ENCODE measurements at regions not wholly inside any gene's neighbourhood (a gene's known extent, or its start where the extent isn't known, plus 50 kb on each side); places are given as distances from the start of the nearest gene placed in this dataset.
A peak's percentile ranks its signal among the peaks of the same experiment; 100 is the strongest.
"Not testable (repeated sequence)": the region's sequence is repeated elsewhere in the genome, so short reads cannot be mapped to it uniquely, and the experiment has no call there.

GRCh38 chr3:144522456-144522855, 550.8 kb downstream of the DIPK2A start:
- no peak for DNase-seq (ENCODE audit: low read depth)

GRCh38 chr3:144523396-144523795, 551.8 kb downstream of the DIPK2A start:
- no peak for DNase-seq (ENCODE audit: low read depth)

GRCh38 chr3:144524531-144524930, 552.9 kb downstream of the DIPK2A start:
- no peak for DNase-seq (ENCODE audit: low read depth)

- DNase-seq (ENCODE audit: low read depth) = no peak
Measured at GRCh38 chr3:144529566-144529965, 557.9 kb downstream of the DIPK2A start.

- no peak for DNase-seq (ENCODE audit: low read depth)
Measured at GRCh38 chr3:144544871-144545270, 573.2 kb downstream of the DIPK2A start.

GRCh38 chr3:144546539-144546938, 574.9 kb downstream of the DIPK2A start:
- DNase-seq (ENCODE audit: low read depth) = no peak

- DNase-seq (ENCODE audit: low read depth) = no peak
Measured at GRCh38 chr3:144548346-144548745, 576.7 kb downstream of the DIPK2A start.

GRCh38 chr3:144549166-144549565, 577.5 kb downstream of the DIPK2A start:
- DNase-seq (ENCODE audit: low read depth) = no peak

GRCh38 chr3:144552346-144553057, 580.9 kb downstream of the DIPK2A start:
- no peak for DNase-seq (ENCODE audit: low read depth)

- DNase-seq (ENCODE audit: low read depth) = no peak
Measured at GRCh38 chr3:144553301-144553700, 581.7 kb downstream of the DIPK2A start.

- DNase-seq (ENCODE audit: low read depth) = no peak
Measured at GRCh38 chr3:144554889-144555288, 583.3 kb downstream of the DIPK2A start.

GRCh38 chr3:144556392-144556791, 584.8 kb downstream of the DIPK2A start:
- peak; percentile 16 for DNase-seq (ENCODE audit: low read depth)

- DNase-seq (ENCODE audit: low read depth) = no peak
Measured at GRCh38 chr3:144557515-144557914, 585.9 kb downstream of the DIPK2A start.

GRCh38 chr3:144564011-144564410, 592.4 kb downstream of the DIPK2A start:
- DNase-seq (ENCODE audit: low read depth) = no peak

GRCh38 chr3:144566320-144566719, 594.7 kb downstream of the DIPK2A start:
- no peak for DNase-seq (ENCODE audit: low read depth)

GRCh38 chr3:144569651-144570050, 598.0 kb downstream of the DIPK2A start:
- no peak for DNase-seq (ENCODE audit: low read depth)

- no peak for DNase-seq (ENCODE audit: low read depth)
Measured at GRCh38 chr3:144583871-144584270, 612.2 kb downstream of the DIPK2A start.

- DNase-seq (ENCODE audit: low read depth) = no peak
Measured at GRCh38 chr3:144585408-144585807, 613.8 kb downstream of the DIPK2A start.

- DNase-seq (ENCODE audit: low read depth) = no peak
Measured at GRCh38 chr3:144585953-144586352, 614.3 kb downstream of the DIPK2A start.

GRCh38 chr3:144586382-144586781, 614.8 kb downstream of the DIPK2A start:
- DNase-seq (ENCODE audit: low read depth) = no peak

- peak; percentile 7 for DNase-seq (ENCODE audit: low read depth)
Measured at GRCh38 chr3:144590854-144591253, 619.2 kb downstream of the DIPK2A start.

- DNase-seq (ENCODE audit: low read depth) = no peak
Measured at GRCh38 chr3:144593881-144594280, 622.3 kb downstream of the DIPK2A start.

GRCh38 chr3:144620236-144620635, 648.6 kb downstream of the DIPK2A start:
- DNase-seq (ENCODE audit: low read depth) = not testable (repeated sequence)

- DNase-seq (ENCODE audit: low read depth) = no peak
Measured at GRCh38 chr3:144622845-144623244, 651.2 kb downstream of the DIPK2A start.

All from RPMI7951 (cell line).